Vagina (tissue), 2 donors: ENCODE measurements at regions not wholly inside any gene's neighbourhood (a gene's known extent, or its start where the extent isn't known, plus 50 kb on each side); places are given as distances from the start of the nearest gene placed in this dataset.

Source experiments
- POLR2A ChIP-seq, 2 donors: fragments of 450-650 bp; IDR thresholded peaks; one replicate each; pipeline ENCODE4 v1.6.1; 2017; ENCODE audit warnings: antibody characterized with exemption in 2 of 2, mild to moderate bottlenecking in 2 of 2, moderate library complexity in 2 of 2
- POLR2AphosphoS5 ChIP-seq, 2 donors: sonication (generic); formaldehyde crosslinking; IDR thresholded peaks; one replicate each; pipeline ENCODE4 v1.9.0; 2017; ENCODE audit warnings: antibody characterized with exemption in 2 of 2, mild to moderate bottlenecking in 2 of 2, low read depth in 1 of 2; ENCODE audit not compliant: insufficient read depth in 1 of 2
- TF ChIP-seq, protein P1 (sequence below), 3 experiments: fragments of 450-650 bp in 2 of 3; fragments of 200-600 bp in 1 of 3; sonication (generic) in 1 of 3; IDR thresholded peaks; one replicate each; pipeline ENCODE4 v1.5.1; 2017 to 2019; ENCODE audit warnings: antibody characterized with exemption in 3 of 3, mild to moderate bottlenecking in 2 of 3, moderate library complexity in 2 of 3

DNA sequence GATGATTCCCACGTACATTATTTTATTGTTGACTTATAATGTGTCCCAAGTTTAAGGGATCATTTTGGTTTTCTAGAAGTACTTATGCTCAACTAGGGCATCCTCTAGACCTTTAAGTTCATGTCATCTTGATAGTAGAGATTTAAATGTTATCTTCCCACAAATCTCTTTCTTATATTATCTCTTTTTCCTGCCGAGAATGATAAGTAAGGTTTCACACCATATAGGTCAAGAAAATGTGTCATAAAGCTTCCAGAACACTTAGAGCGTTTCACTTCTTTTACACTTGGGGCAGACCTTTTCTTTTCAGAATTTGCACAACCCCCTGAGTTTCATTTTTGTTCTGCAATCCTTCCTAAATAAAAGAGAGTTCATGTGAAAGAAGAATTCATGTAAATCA lies 142.0 kb upstream of the CBLB start:
- no peak for TF ChIP-seq POLR2A (IDR thresholded peaks at IDR 0.05)
- TF ChIP-seq, protein P1, sequence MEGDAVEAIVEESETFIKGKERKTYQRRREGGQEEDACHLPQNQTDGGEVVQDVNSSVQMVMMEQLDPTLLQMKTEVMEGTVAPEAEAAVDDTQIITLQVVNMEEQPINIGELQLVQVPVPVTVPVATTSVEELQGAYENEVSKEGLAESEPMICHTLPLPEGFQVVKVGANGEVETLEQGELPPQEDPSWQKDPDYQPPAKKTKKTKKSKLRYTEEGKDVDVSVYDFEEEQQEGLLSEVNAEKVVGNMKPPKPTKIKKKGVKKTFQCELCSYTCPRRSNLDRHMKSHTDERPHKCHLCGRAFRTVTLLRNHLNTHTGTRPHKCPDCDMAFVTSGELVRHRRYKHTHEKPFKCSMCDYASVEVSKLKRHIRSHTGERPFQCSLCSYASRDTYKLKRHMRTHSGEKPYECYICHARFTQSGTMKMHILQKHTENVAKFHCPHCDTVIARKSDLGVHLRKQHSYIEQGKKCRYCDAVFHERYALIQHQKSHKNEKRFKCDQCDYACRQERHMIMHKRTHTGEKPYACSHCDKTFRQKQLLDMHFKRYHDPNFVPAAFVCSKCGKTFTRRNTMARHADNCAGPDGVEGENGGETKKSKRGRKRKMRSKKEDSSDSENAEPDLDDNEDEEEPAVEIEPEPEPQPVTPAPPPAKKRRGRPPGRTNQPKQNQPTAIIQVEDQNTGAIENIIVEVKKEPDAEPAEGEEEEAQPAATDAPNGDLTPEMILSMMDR (IDR thresholded peaks at IDR 0.05): no peak
- TF ChIP-seq POLR2AphosphoS5 (IDR thresholded peaks at IDR 0.05; ENCODE audit: insufficient read depth in 1 of 2, low read depth in 1 of 2): no peak
